GM21528 (cell line): ENCODE measurements at regions not wholly inside any gene's neighbourhood (a gene's known extent, or its start where the extent isn't known, plus 50 kb on each side); places are given as distances from the start of the nearest gene placed in this dataset.

Experiments used
- ATAC-seq: cut with Tn5 transposase; IDR thresholded peaks from one replicate; pipeline ENCODE4 v1.9.1; 2021; ENCODE audit warnings: mild to moderate bottlenecking, moderate library complexity; ENCODE audit not compliant: unreplicated experiment, low FRiP score

DNA sequence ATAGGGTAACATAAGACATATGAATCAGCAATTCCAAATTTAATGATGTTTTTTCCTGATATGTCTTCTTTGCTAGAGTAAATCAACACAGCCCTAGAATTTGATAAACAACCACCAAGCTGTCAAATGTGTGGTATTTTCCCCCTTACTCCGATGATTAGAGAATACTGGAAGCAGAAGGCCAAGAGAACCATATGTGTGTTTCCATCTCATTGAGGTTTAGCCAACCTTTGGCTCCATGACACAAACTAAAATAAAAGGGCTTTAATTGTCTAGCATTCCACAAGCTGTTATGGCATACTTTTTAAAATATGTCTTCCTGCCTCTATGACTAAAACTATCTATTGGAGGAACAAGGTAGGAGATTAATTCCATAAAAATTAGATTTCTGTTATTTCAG is 1222.4 kb upstream of the AGA start:
- ATAC-seq = no peak

GRCh38 chr4:178665916-178666315 is 1223.7 kb upstream of the AGA start:
- no peak for ATAC-seq

GRCh38 chr4:178671766-178672165 is 1229.5 kb upstream of the AGA start:
- ATAC-seq = no peak

- ATAC-seq = no peak
Measured at GRCh38 chr4:178672512-178672911, 1230.3 kb upstream of the AGA start.

DNA sequence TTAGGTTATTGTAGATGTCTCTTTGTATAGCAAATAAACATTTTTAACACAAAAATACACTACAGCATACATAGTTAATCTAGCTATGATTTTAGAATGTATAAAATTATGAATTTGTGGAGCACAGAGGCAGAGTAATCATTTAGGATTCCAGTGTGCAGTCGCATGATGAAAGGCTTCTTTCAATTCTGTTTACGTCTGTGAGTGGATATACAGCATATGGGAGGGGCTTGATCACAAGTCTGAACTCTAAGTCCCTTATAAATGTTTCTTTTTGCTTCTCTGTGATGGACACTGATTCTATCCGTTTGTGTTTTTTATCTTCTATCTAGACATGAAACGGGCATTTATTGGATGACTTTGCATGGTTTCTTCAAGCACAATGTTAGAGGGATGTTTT is 1239.6 kb upstream of the AGA start:
- no peak for ATAC-seq

DNA sequence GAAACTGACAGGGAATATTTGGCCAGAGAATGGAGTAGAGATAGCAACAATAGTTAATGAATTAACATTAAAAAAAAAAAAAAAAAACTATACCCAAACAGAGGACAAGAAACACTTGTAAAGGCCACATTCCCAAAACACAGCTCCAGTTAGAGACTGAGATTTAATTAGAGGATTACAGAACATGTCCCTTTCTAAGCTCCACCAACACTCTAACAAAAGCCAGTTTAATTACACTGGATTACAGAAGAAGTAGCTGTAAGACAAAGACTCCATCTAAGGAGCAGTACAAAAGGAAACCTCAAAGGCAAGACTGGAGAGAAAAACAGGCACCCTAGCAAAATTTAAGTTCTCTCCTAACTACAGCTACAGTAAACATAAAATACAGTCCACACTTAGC is 1247.7 kb upstream of the AGA start:
- no peak for ATAC-seq

DNA sequence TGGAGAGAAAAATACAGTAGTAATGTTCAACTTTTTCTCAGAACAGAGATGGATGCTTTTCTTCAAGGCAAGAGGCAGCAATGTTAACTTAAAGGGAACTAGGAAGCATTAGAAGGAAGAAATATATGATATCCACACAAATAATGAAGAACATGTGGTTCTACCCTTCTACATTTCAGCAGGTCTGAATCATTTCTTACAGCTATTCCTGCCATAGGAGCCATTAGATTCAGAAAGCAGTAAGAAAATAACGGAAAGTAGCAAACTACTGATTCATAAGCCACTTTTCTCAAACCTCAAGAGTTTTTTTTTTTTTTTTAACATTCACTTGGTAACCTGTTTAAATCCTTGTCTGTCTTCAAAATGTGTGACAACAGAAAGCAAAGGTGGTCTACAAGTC is 1251.6 kb upstream of the AGA start:
- ATAC-seq = no peak

DNA sequence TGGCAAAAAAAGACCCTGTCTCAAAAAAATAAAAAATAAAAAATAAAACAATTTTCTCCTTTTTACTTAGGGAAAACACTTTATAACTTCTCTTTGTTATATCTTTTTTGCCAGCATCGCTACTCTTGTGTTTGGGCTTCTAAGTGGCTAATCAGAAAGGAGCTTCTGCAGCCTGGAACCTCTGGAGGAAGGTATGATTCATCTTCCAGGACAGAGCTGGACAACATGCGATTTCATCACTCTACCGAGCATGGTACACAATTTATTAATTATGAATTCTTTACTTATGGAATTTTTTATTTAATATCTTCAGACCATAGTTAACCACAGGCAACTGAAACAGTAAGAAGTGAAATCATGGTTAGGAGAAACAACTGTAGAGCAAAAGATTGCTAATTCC is 1254.3 kb upstream of the AGA start:
- no peak for ATAC-seq

GRCh38 chr4:178712486-178712885 is 1270.2 kb upstream of the AGA start:
- no peak for ATAC-seq

DNA sequence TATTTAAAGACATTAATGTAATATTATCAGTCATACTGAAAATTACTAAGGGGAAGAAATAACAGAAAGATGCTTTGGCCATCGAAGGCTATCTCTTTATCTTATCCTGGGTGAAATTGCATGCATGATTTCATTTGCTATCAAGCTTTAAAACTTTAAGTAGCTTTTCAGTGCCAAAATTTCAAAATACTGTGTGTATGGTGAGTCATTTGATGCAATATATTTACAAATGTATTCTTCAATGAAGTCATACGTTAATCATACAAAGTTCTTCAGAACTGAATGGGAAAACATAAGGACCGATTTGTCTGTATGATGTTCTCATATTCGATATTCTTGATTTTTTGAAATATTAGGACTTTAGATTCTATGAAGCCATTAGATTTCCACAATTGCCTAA is 1295.8 kb upstream of the AGA start:
- ATAC-seq = no peak

DNA sequence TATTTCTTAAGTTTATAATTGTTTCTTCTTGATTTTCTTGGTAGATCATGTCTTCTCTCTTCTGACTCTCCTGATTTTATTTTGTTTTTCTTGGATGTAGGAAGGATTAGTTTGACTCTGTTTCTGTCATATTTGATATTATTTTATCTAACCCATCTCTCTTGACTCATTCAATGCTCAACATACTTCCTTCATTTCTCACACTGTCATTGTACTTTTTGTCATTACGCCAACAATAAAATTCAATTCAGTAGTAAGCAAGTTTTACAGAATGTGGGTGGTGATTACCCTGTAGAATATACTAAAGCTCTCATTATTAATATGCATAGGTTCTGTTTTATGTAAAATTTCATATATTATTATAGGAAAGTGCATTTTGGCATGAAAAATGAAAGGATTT is 1303.0 kb upstream of the AGA start:
- ATAC-seq = no peak

DNA sequence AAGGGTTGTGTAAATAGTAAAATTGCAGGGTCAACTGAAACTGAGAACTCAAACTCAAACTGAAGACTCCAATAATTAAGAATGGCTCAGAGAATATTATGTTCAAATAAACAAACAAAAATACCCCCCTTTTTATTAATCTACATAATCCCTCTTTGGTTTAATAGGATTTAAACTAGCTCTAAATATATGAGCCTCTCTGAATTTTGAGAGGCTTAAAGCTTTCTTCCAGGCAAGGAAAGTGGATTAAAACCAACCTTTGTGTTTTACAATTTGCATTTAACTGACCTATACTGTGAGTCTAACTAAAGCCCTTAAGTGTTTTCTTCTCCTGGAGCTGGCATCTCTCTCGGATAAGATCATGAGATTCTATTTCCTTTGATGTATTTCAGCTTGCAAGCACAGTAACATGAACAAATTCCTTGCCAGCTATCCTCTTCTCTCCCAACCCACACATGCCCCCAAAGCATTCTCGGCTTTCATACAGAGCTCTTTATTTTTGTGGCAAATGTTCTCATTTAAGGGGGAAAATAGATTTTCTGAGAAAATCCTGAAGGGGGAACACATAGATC is 1310.8 kb upstream of the AGA start:
- ATAC-seq = no peak

GRCh38 chr4:178778496-178778895 is 1336.3 kb upstream of the AGA start:
- ATAC-seq = no peak

DNA sequence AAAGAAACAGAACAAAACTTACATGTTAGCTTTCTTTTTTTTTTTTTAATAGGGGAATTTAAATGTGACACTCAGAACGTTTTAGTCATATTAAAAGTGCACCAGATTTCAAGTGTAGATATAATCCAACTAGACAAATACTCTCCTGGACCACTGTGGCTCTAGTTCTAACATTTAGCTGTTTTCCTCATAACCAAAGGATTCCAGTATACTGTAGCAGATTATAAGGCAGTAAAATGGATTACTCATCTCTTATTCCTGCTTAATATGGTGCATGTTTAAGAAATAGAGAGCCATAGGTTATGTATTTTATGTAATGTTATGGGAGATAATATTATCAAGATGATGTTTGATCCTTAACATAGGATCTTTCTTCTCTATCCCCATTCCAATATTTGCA is 1339.5 kb upstream of the AGA start:
- ATAC-seq = no peak

- no peak for ATAC-seq
Measured at GRCh38 chr4:178784491-178784890, 1342.3 kb upstream of the AGA start.

GRCh38 chr4:178789279-178789678 is 1347.0 kb upstream of the AGA start:
- ATAC-seq = no peak

DNA sequence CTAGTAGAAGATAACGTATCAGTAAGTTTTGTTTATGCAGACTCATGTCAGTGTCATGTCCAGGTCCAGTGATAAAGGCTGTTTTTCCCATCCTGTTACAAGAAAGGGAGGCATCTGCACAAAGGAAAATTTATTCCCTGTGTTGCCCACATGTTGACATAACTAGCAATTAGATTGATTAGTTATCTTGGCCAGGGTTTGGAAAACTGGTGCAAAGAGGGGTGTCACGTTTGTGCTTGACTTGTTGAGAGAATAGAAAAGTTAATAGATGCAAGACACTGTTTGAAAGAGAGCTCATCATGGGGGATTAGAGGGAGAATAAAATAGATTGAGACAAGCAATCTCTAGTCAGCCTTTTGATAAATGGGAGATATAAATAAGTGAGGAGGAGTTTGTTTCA is 1357.0 kb upstream of the AGA start:
- no peak for ATAC-seq

DNA sequence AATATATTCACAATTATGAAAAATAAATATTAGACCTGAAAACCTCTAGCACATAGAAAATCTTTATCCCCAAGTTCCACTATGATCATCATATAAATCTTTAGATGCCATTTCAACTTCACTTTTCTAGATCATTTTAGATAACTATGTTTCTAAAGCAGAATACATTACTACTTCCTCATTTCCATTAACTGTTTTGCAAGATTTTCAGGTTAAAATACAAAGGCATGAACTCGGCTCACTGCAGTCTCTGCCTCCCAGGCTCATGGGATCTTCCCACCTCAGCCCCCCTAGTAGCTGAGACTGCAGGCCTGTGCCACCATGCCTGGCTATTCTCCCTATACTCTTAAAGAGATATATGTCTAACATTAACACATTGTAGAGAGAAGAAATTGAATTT is 1365.9 kb upstream of the AGA start:
- no peak for ATAC-seq

DNA sequence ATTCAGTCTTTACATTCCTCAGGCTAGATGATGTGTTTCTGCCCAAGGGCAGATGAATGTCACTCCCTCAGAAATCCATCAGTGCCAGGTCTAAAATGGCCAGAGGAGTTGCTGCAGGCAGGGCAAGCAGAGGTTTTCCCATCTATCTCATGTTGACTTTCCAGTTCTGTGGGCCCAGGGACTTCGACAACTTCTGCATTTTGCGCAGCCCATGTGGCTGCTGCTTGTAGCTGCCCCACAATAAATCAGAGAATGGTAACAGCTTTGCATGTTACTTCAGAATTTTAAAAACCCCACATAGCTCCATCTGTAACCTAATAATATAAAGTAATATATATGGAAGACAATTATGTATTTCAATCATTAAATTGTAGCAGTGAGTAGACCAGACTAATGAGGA is 1367.7 kb upstream of the AGA start:
- ATAC-seq = no peak

DNA sequence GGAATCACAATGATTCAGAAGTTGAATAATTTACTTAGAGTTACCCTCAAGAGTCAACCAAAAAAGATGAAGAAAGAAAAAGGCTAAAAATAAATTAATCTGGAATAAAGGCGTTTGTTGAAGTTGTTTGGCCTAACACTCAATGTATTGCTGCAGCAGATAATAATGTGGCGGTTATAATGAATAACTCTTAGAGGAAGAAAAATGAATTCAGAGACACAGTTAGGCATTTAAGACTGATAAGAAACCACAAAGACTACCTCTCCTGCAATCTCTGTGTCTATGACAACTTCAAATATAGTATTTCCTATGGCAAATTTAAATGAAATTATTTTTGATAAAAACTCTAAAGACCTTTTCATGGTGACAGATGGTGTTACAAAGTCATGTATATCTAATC is 1369.1 kb upstream of the AGA start:
- ATAC-seq = no peak

- no peak for ATAC-seq
Measured at GRCh38 chr4:178812866-178813265, 1370.6 kb upstream of the AGA start.

DNA sequence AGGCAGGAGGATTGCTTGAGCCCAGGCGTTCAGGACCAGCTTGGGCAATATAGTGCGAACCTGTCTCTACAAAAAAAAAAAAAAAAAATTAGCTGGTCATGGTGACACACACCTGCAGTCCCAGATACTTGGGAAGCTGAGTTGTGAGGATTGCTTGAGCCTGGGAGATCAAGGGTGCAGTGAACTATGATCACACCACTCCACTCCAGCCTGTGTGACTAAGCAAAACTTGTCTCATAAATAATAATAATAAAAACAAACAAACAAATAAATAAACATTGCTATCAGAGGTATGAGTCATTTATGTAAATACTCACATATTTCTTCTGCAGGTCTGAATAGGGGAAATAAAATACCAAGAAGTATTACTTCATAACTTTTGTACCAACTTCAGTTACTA is 1372.7 kb upstream of the AGA start:
- no peak for ATAC-seq

DNA sequence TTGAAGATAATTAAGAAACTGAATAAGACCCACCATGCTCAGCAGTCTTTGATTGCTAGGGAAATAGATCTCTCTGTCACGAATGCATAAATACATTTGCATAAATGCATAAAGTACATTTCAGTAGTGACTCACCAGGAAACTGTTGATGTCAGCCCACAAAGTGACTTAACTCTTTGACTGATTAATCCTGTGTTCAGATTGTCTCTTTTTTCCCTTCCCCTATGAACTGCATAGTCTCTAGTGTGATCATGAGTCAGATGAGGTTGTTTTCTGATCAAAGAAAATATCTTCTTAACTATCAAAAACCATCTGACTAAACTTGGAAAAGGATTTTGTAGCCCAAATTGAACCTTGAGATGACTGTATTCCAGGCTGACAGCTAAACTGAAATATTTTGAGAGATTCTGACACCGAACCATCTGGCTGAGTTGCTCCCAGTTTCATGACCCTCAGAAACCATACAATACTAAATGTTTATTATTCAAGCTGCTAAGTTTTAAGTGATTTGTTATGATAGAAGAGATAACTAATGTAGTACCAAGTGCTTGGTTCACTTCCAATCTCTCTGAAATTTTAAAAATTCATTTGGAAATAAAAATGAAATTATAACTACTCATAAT is 1381.5 kb upstream of the AGA start:
- no peak for ATAC-seq
